Endothelial cell of umbilical vein (primary cell): ENCODE measurements at regions not wholly inside any gene's neighbourhood (a gene's known extent, or its start where the extent isn't known, plus 50 kb on each side); places are given as distances from the start of the nearest gene placed in this dataset.

ENCODE experiments used
- CTCF ChIP-seq, 2 donors: IDR thresholded peaks; 1 replicate in 1 of 2; 2 replicates in 1 of 2; pipeline ENCODE4 v1.5.1; 2011; ENCODE audit warnings: low read length in 2 of 2, mild to moderate bottlenecking in 2 of 2, moderate library complexity in 2 of 2, control low read depth in 1 of 2, inconsistent platforms in 1 of 2, low read depth in 1 of 2; ENCODE audit not compliant: insufficient read depth in 1 of 2; ENCODE audit errors: extremely low read depth in 1 of 2
- EZH2 ChIP-seq: IDR thresholded peaks from 2 replicates; pipeline ENCODE4 v1.6.1; 2012; ENCODE audit warnings: borderline replicate concordance, low read depth, mild to moderate bottlenecking, moderate library complexity, low read length, inconsistent platforms; ENCODE audit not compliant: severe bottlenecking
- JUN ChIP-seq: IDR thresholded peaks from 2 replicates; pipeline ENCODE4 v1.6.1; 2011; ENCODE audit warnings: borderline replicate concordance, low read depth; ENCODE audit not compliant: insufficient read length, insufficient read depth
- POLR2AphosphoS5 ChIP-seq: IDR thresholded peaks from 2 replicates; pipeline ENCODE4 v1.6.1; 2012; ENCODE audit warnings: low read depth, mild to moderate bottlenecking, control low read depth, low read length, moderate library complexity; ENCODE audit not compliant: insufficient read depth
- TF ChIP-seq, protein P1 (sequence below): IDR thresholded peaks from 2 replicates; pipeline ENCODE4 v1.6.1; 2011; ENCODE audit not compliant: insufficient read depth, insufficient read length

DNA sequence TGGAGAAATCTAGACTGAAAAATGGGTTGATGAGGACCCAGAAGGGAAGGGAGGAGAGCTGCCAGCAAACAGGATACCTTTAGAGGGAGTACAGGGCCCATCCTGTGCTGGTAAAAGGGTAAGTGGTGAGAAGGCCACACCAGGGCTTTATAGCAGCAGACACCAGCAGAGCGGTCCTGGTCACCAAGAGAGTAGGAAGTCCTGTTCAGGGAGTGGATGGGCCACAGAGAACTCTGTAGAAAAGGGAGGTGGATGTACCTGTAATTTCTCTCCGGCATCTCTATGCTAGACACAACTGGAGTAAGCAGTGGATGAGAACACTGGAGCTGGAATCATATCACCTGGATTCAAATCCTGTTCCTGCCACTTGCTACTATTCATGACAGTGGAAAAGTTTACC is 867.2 kb downstream of the CCSER2 start:
- TF ChIP-seq JUN (no peak), CTCF (IDR thresholded peaks at IDR 0.05; ENCODE audit: extremely low read depth in 1 of 2, insufficient read depth in 1 of 2, low read depth in 1 of 2, low read length in 2 of 2) (no peak), POLR2AphosphoS5 (no peak), EZH2 (no peak)
- TF ChIP-seq, protein P1, sequence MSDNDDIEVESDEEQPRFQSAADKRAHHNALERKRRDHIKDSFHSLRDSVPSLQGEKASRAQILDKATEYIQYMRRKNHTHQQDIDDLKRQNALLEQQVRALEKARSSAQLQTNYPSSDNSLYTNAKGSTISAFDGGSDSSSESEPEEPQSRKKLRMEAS, result no peak
